Skeletal muscle tissue (tissue), 4 donors: ENCODE measurements at regions not wholly inside any gene's neighbourhood (a gene's known extent, or its start where the extent isn't known, plus 50 kb on each side); places are given as distances from the start of the nearest gene placed in this dataset. TPM values are rescaled to one million over a fixed set of nuclear protein-coding genes. Genes with fewer than 3 reads are reported as not detected.
"Not testable (repeated sequence)": the region's sequence is repeated elsewhere in the genome, so short reads cannot be mapped to it uniquely, and the experiment has no call there.

Experiments used
- H3K27ac ChIP-seq: one replicate; pipeline ENCODE4 v1.7.0; 2013; ENCODE audit warnings: mild to moderate bottlenecking, low read depth, low read length, inconsistent platforms
- H3K27me3 ChIP-seq, 3 donors: one replicate each; pipeline ENCODE4 v1.7.0; 2013; ENCODE audit warnings: low read length in 3 of 3; ENCODE audit not compliant: control insufficient read depth in 3 of 3, insufficient read depth in 3 of 3
- H3K36me3 ChIP-seq, 3 donors: one replicate each; pipeline ENCODE4 v1.7.0; 2013; ENCODE audit warnings: low read length in 3 of 3; ENCODE audit not compliant: control insufficient read depth in 3 of 3, insufficient read depth in 3 of 3
- H3K4me1 ChIP-seq, 3 donors: one replicate each; pipeline ENCODE4 v1.7.0; 2013; ENCODE audit warnings: low read length in 3 of 3, mild to moderate bottlenecking in 3 of 3; ENCODE audit not compliant: control insufficient read depth in 3 of 3, insufficient read depth in 3 of 3
- H3K4me3 ChIP-seq, 3 donors: one replicate each; pipeline ENCODE4 v1.7.0; 2013; ENCODE audit warnings: low read length in 3 of 3
- H3K9ac ChIP-seq, 3 donors: one replicate each; pipeline ENCODE4 v1.7.0; 2013; ENCODE audit warnings: low read length in 3 of 3, mild to moderate bottlenecking in 3 of 3, moderate library complexity in 2 of 3, low read depth in 1 of 3
- H3K9me3 ChIP-seq, 3 donors: one replicate each; pipeline ENCODE4 v1.7.0; 2013; ENCODE audit warnings: low read length in 3 of 3; ENCODE audit not compliant: control insufficient read depth in 3 of 3
- small RNA-seq: library from RNA; depleted of rRNA; stranded (forward); fragments of <200 nt; gene quantifications from one replicate; pipeline ENCODE3, GENCODE V24; 2014
- donor health status: Osteomylitis.

DNA sequence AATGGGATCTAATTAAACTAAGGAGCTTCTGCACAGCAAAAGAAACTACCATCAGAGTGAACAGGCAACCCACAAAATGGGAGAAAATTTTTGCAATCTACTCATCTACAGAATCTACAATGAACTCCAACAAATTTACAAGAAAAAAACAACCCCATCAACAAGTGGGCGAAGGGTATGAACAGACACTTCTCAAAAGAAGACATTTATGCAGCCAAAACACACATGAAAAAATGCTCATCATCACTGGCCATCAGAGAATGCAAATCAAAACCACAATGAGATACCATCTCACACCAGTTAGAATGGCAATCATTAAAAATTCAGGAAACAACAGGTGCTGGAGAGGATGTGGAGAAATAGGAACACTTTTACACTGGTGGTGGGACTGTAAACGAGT is 55.6 kb upstream of the MAN1A1 start:
- not testable (repeated sequence) for H3K9me3 ChIP-seq, H3K36me3 ChIP-seq, H3K9ac ChIP-seq, H3K4me1 ChIP-seq, H3K27me3 ChIP-seq, H3K4me3 ChIP-seq, H3K27ac ChIP-seq

Small RNAs in the stretch of these regions (small RNA-seq; reads per million reads assigned to genes)
- gene COX6A1P3 (not detected), gene MIR3144 (not detected), gene RNA5SP215 (0.12 reads per million), gene RNU6-214P (not detected)
